ENCODE measurements at regions not wholly inside any gene's neighbourhood (a gene's known extent, or its start where the extent isn't known, plus 50 kb on each side); places are given as distances from the start of the nearest gene placed in this dataset.

- no peak for DNase-seq
- Histone ChIP-seq H3K36me3 (no peaks in the 10 kb centered on the region), H3K9me3 (no peaks in the 10 kb centered on the region), H3K4me1 (no peaks in the 10 kb centered on the region), H3K27me3 (peaks cover 4% of the 10 kb centered on the region), H3K4me3 (no peak overlapping the region), H3K27ac (no peak overlapping the region)
- TF ChIP-seq CTCF (IDR thresholded peaks at IDR 0.05) = no peak
- intact Hi-C loops (cut with DNase I) = no loop called here
- no peak for ATAC-seq
Measured at GRCh38 chr15:79598639-79599038, 166.5 kb downstream of the MINAR1 start.

GRCh38 chr15:79601405-79602086, 169.4 kb downstream of the MINAR1 start:
- H3K36me3 ChIP-seq = no peaks in the 10 kb centered on the region
- no peak for DNase-seq
- no peaks in the 10 kb centered on the region for H3K4me1 ChIP-seq
- H3K4me3 ChIP-seq = no peak overlapping the region
- ATAC-seq = no peak
- H3K27ac ChIP-seq = no peak overlapping the region
- peaks cover 4% of the 10 kb centered on the region for H3K27me3 ChIP-seq
- TF ChIP-seq CTCF (IDR thresholded peaks at IDR 0.05) = no peak
- intact Hi-C loops (cut with DNase I) = no loop called here
- no peaks in the 10 kb centered on the region for H3K9me3 ChIP-seq

GRCh38 chr15:79602180-79602579, 170.0 kb downstream of the MINAR1 start:
- no peak for DNase-seq

GRCh38 chr15:79602731-79603130, 170.6 kb downstream of the MINAR1 start:
- no peak for TF ChIP-seq CTCF (IDR thresholded peaks at IDR 0.05)
- ATAC-seq (no peak), DNase-seq (no peak)
- Histone ChIP-seq H3K9me3 (no peaks in the 10 kb centered on the region), H3K27me3 (peaks cover 4% of the 10 kb centered on the region), H3K36me3 (no peaks in the 10 kb centered on the region), H3K4me1 (no peaks in the 10 kb centered on the region), H3K27ac (no peak overlapping the region), H3K4me3 (no peak overlapping the region)
- intact Hi-C loops (cut with DNase I) = no loop called here

More at GRCh38 chr15:79602180-79602579, 170.0 kb downstream of the MINAR1 start:
- intact Hi-C loops (cut with DNase I) = no loop called here
- Histone ChIP-seq H3K27me3 (peaks cover 4% of the 10 kb centered on the region), H3K4me3 (no peak overlapping the region), H3K36me3 (no peaks in the 10 kb centered on the region), H3K4me1 (no peaks in the 10 kb centered on the region), H3K27ac (no peak overlapping the region), H3K9me3 (no peaks in the 10 kb centered on the region)
- ATAC-seq = no peak
- TF ChIP-seq CTCF (IDR thresholded peaks at IDR 0.05) = no peak

GRCh38 chr15:79606831-79607355, 174.8 kb downstream of the MINAR1 start:
- H3K4me1 ChIP-seq = no peaks in the 10 kb centered on the region
- no peaks in the 10 kb centered on the region for H3K27me3 ChIP-seq
- intact Hi-C loops (cut with DNase I) = no loop called here
- DNase-seq = no peak
- H3K36me3 ChIP-seq = no peaks in the 10 kb centered on the region
- no peak overlapping the region for H3K4me3 ChIP-seq
- no peak for ATAC-seq
- no peak overlapping the region for H3K27ac ChIP-seq
- no peaks in the 10 kb centered on the region for H3K9me3 ChIP-seq
- TF ChIP-seq CTCF (IDR thresholded peaks at IDR 0.05) = no peak
